Ishikawa (cell line): ENCODE measurements at regions not wholly inside any gene's neighbourhood (a gene's known extent, or its start where the extent isn't known, plus 50 kb on each side); places are given as distances from the start of the nearest gene placed in this dataset.

ENCODE experiments used
- CEBPB ChIP-seq: IDR thresholded peaks from 2 replicates; pipeline ENCODE4 v1.6.1; 2012
- CREB1 ChIP-seq: IDR thresholded peaks from 2 replicates; pipeline ENCODE4 v1.6.1; 2012; ENCODE audit warnings: low read depth
- EP300 ChIP-seq: IDR thresholded peaks from 2 replicates; pipeline ENCODE4 v1.6.1; 2012; ENCODE audit warnings: borderline replicate concordance
- NFIC ChIP-seq: IDR thresholded peaks from 2 replicates; pipeline ENCODE4 v1.6.1; 2012
- TCF12 ChIP-seq: IDR thresholded peaks from 2 replicates; pipeline ENCODE4 v1.6.1; 2012; ENCODE audit warnings: low read depth
- ZBTB7A ChIP-seq: IDR thresholded peaks from 2 replicates; pipeline ENCODE4 v1.6.1; 2012; ENCODE audit warnings: low read depth
- TF ChIP-seq, protein P1 (sequence below): IDR thresholded peaks from 2 replicates; pipeline ENCODE4 v1.6.1; 2012
- TF ChIP-seq, protein P2 (sequence below): IDR thresholded peaks from 2 replicates; pipeline ENCODE4 v1.6.1; 2012; ENCODE audit warnings: low read depth, mild to moderate bottlenecking

DNA sequence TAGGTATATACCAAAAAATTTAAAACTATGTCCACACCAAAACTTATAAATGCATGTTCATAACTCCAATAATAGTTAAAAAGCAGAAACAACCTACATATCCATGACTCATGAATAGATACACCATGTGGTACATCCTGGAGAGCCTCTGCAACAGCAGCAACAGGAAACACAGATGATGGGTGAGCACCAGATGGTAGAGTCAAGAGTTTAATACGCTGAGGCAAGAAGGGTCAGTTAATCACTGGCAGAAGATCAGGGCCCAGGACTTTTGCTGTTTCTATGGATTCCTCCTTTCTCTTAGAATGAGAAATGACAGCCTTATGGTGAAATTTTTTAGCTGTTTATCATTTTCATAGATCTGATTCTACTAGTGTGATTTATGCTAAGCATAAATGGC, 351.8 kb upstream of the ADAMTSL1 start:
- TF ChIP-seq ZBTB7A (no peak), CREB1 (no peak), TCF12 (no peak), EP300 (no peak), CEBPB (no peak), NFIC (no peak)
- TF ChIP-seq, protein P1, sequence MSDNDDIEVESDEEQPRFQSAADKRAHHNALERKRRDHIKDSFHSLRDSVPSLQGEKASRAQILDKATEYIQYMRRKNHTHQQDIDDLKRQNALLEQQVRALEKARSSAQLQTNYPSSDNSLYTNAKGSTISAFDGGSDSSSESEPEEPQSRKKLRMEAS = no peak
- TF ChIP-seq, protein P2, sequence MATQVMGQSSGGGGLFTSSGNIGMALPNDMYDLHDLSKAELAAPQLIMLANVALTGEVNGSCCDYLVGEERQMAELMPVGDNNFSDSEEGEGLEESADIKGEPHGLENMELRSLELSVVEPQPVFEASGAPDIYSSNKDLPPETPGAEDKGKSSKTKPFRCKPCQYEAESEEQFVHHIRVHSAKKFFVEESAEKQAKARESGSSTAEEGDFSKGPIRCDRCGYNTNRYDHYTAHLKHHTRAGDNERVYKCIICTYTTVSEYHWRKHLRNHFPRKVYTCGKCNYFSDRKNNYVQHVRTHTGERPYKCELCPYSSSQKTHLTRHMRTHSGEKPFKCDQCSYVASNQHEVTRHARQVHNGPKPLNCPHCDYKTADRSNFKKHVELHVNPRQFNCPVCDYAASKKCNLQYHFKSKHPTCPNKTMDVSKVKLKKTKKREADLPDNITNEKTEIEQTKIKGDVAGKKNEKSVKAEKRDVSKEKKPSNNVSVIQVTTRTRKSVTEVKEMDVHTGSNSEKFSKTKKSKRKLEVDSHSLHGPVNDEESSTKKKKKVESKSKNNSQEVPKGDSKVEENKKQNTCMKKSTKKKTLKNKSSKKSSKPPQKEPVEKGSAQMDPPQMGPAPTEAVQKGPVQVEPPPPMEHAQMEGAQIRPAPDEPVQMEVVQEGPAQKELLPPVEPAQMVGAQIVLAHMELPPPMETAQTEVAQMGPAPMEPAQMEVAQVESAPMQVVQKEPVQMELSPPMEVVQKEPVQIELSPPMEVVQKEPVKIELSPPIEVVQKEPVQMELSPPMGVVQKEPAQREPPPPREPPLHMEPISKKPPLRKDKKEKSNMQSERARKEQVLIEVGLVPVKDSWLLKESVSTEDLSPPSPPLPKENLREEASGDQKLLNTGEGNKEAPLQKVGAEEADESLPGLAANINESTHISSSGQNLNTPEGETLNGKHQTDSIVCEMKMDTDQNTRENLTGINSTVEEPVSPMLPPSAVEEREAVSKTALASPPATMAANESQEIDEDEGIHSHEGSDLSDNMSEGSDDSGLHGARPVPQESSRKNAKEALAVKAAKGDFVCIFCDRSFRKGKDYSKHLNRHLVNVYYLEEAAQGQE = no peak
